ENCODE measurements at regions not wholly inside any gene's neighbourhood (a gene's known extent, or its start where the extent isn't known, plus 50 kb on each side); places are given as distances from the start of the nearest gene placed in this dataset.
A peak's percentile ranks its signal among the peaks of the same experiment; 100 is the strongest.

DNA sequence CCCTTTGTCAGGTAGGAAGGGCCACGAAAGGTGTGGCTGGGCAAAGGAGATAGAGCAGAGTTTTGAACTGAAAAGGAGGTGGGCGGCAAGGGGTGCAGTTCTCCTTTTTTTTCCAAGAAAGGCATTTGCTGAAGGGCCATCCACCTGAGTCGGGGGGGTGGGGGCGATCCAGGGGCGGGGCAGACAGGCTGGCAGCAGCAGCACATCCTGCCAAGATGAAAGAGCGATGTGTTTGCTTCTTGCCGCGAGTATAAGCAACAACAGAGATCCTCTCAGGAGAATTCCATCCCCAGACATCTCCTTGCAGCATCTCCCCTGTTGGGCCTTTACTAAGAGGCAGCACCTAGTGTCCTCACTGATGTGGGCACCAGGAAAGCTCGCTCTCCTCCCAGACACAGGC lies 516.5 kb downstream of the CD83 start:
- Histone ChIP-seq H2BK12ac (ENCODE audit: insufficient read length, low read depth, low read length) (no peak overlapping the region), H2BK20ac (ENCODE audit: low read depth, low read length, poor library complexity, severe bottlenecking) (no peak overlapping the region), H2BK5ac (ENCODE audit: insufficient read length, low read length) (no peak overlapping the region), H4K8ac (replicated peaks; ENCODE audit: insufficient read length, low read depth, low read length) (no peak overlapping the region), H3T11ph (ENCODE audit: low read length) (no peak overlapping the region), H2BK15ac (ENCODE audit: low read depth, low read length) (no peak overlapping the region), H3K27me3 (ENCODE audit: insufficient read depth, low read length) (no peaks in the 10 kb centered on the region), H2BK120ac (ENCODE audit: low read depth, low read length, poor library complexity, severe bottlenecking) (no peak overlapping the region), H3K79me2 (ENCODE audit: insufficient read depth, low read length) (no peaks in the 10 kb centered on the region), H4K20me1 (ENCODE audit: control insufficient read depth, insufficient read depth, insufficient read length) (no peaks in the 10 kb centered on the region), H3K4ac (ENCODE audit: low read depth, low read length) (no peak overlapping the region; the same call in 1 of the 2 replicates), H3K14ac (ENCODE audit: insufficient read depth, low read length) (no peak overlapping the region), H3K27ac (ENCODE audit: insufficient read length, low read depth, low read length) (no peak overlapping the region), H4K5ac (ENCODE audit: insufficient read length, low read depth, low read length) (no peak overlapping the region), H2AK5ac (ENCODE audit: insufficient read length, low read length) (no peak overlapping the region), H3K4me2 (ENCODE audit: insufficient read depth, insufficient read length, low read length) (no peak overlapping the region), H4K91ac (ENCODE audit: insufficient read length, low read depth, low read length) (no peak overlapping the region), H3K9me3 (ENCODE audit: control insufficient read depth, low read depth, low read length) (no peaks in the 10 kb centered on the region), H2AFZ (ENCODE audit: low read length) (no peak overlapping the region), H3K23ac (ENCODE audit: insufficient read length, low read depth, low read length) (no peak overlapping the region), H3K9ac (ENCODE audit: extremely low read depth, insufficient read length, low read length) (no peak overlapping the region), H3K56ac (ENCODE audit: insufficient read length, low read depth, low read length) (no peak overlapping the region), H3K23me2 (ENCODE audit: insufficient read length, low read depth, low read length, poor library complexity, severe bottlenecking) (no peaks in the 10 kb centered on the region), H3K18ac (ENCODE audit: insufficient read length, low read depth, low read length) (no peak overlapping the region), H3K79me1 (ENCODE audit: insufficient read depth, low read depth, low read length, poor library complexity, severe bottlenecking) (no peaks in the 10 kb centered on the region), H3K4me1 (ENCODE audit: insufficient read depth, low read length) (peaks cover 13% of the 10 kb centered on the region)
- TF ChIP-seq, protein P1, sequence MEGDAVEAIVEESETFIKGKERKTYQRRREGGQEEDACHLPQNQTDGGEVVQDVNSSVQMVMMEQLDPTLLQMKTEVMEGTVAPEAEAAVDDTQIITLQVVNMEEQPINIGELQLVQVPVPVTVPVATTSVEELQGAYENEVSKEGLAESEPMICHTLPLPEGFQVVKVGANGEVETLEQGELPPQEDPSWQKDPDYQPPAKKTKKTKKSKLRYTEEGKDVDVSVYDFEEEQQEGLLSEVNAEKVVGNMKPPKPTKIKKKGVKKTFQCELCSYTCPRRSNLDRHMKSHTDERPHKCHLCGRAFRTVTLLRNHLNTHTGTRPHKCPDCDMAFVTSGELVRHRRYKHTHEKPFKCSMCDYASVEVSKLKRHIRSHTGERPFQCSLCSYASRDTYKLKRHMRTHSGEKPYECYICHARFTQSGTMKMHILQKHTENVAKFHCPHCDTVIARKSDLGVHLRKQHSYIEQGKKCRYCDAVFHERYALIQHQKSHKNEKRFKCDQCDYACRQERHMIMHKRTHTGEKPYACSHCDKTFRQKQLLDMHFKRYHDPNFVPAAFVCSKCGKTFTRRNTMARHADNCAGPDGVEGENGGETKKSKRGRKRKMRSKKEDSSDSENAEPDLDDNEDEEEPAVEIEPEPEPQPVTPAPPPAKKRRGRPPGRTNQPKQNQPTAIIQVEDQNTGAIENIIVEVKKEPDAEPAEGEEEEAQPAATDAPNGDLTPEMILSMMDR (conservative IDR thresholded peaks at IDR 0.05) = no peak
- no peak overlapping the region for H3K4me3 Mint-ChIP-seq
- no peaks in the 10 kb centered on the region; a peak in 1 of 5 replicates for H3K9me3 Mint-ChIP-seq
- H3K36me3 Mint-ChIP-seq (ENCODE audit: insufficient read depth in 1 of 3, low read depth in 3 of 3) = no peaks in the 10 kb centered on the region
- H3K4me1 Mint-ChIP-seq = peaks cover 44 to 58% of the 10 kb centered on the region in 2 experiments
- peak overlapping the region in 1 of 3 experiments; percentile 44; a peak in 2 of 7 replicates for H3K27ac Mint-ChIP-seq
- no peaks in the 10 kb centered on the region; the same call in 1 of the 2 replicates for H3K27me3 Mint-ChIP-seq (ENCODE audit: low read depth)
- no CpG with 5 or more reads among the region's 9 CpGs for WGBS (ENCODE audit: extremely low coverage, insufficient read length, low lambda C conversion rate)
- no peak for DNase-seq
